GM23338 (cell line): ENCODE measurements at regions not wholly inside any gene's neighbourhood (a gene's known extent, or its start where the extent isn't known, plus 50 kb on each side); places are given as distances from the start of the nearest gene placed in this dataset.

Experiments used
- ATAC-seq: fragments of 200-7000 bp; cut with Tn5 transposase; 3 replicates; pipeline ENCODE4 v1.9.1; 2020
- DNase-seq: peaks from one replicate; pipeline ENCODE4 v3.0.0-alpha.2; 2015; ENCODE audit warnings: low spot score
- H2AFZ ChIP-seq: fragments of 200-600 bp; sonication (generic); 2 replicates; pipeline ENCODE4 v1.8.0; 2016; ENCODE audit warnings: antibody characterized with exemption, mild to moderate bottlenecking, moderate library complexity
- H3F3A ChIP-seq: fragments of 200-600 bp; sonication (generic); replicated peaks from 2 replicates; pipeline ENCODE4 v1.8.0; 2017; ENCODE audit warnings: antibody characterized with exemption, mixed run types, low read depth
- H3K27ac ChIP-seq: fragments of 200-600 bp; sonication (generic); 2 replicates; pipeline ENCODE4 v1.6.1; 2016; ENCODE audit warnings: low read depth
- H3K27me3 ChIP-seq: fragments of 200-600 bp; sonication (generic); 2 replicates; pipeline ENCODE4 v1.8.0; 2016; ENCODE audit warnings: mild to moderate bottlenecking, mixed run types, moderate library complexity; ENCODE audit not compliant: insufficient read depth
- H3K36me3 ChIP-seq: fragments of 200-600 bp; sonication (generic); 2 replicates; pipeline ENCODE4 v1.8.0; 2016; ENCODE audit warnings: mild to moderate bottlenecking; ENCODE audit not compliant: insufficient read depth
- H3K4me1 ChIP-seq: fragments of 200-600 bp; sonication (generic); 2 replicates; pipeline ENCODE4 v1.8.0; 2016; ENCODE audit warnings: mild to moderate bottlenecking, moderate library complexity; ENCODE audit not compliant: insufficient read depth
- H3K4me2 ChIP-seq: fragments of 200-600 bp; sonication (generic); 2 replicates; pipeline ENCODE4 v1.7.1; 2017; ENCODE audit warnings: mixed run types
- H3K4me3 ChIP-seq: fragments of 200-600 bp; sonication (generic); 2 replicates; pipeline ENCODE4 v1.6.1; 2016; ENCODE audit warnings: mixed run types
- H3K79me2 ChIP-seq: fragments of 200-600 bp; sonication (generic); replicated peaks from 2 replicates; pipeline ENCODE4 v1.8.0; 2017; ENCODE audit warnings: mild to moderate bottlenecking; ENCODE audit not compliant: insufficient read depth
- H3K9me2 ChIP-seq: fragments of 200-600 bp; sonication (generic); 2 replicates; pipeline ENCODE4 v1.8.0; 2017; ENCODE audit not compliant: insufficient read depth
- H4K20me1 ChIP-seq: fragments of 200-600 bp; sonication (generic); replicated peaks from 2 replicates; pipeline ENCODE4 v1.8.0; 2017; ENCODE audit warnings: mild to moderate bottlenecking; ENCODE audit not compliant: insufficient read depth
- H3K27ac Mint-ChIP-seq: 2 replicates; pipeline ENCODE4 v1.8.0; 2020; ENCODE audit warnings: inconsistent platforms, mild to moderate bottlenecking, moderate library complexity, mixed read lengths
- H3K27me3 Mint-ChIP-seq: 3 replicates; pipeline ENCODE4 v1.8.0; 2022; ENCODE audit warnings: low read depth, mild to moderate bottlenecking, moderate library complexity, mixed read lengths, inconsistent platforms; ENCODE audit not compliant: insufficient read depth, poor library complexity
- H3K36me3 Mint-ChIP-seq: 3 replicates; pipeline ENCODE4 v1.8.0; 2021; ENCODE audit warnings: low read depth, mild to moderate bottlenecking, inconsistent platforms, moderate library complexity, mixed read lengths
- H3K4me1 Mint-ChIP-seq: 3 replicates; pipeline ENCODE4 v1.8.0; 2020; ENCODE audit warnings: mild to moderate bottlenecking, inconsistent platforms, mixed read lengths
- H3K4me3 Mint-ChIP-seq: 3 replicates; pipeline ENCODE4 v1.8.0; 2021; ENCODE audit warnings: moderate library complexity, mild to moderate bottlenecking, inconsistent platforms, mixed read lengths
- H3K9me3 Mint-ChIP-seq: 3 replicates; pipeline ENCODE4 v1.8.0; 2020; ENCODE audit warnings: moderate library complexity, mild to moderate bottlenecking, inconsistent platforms, mixed read lengths
- CREB1 ChIP-seq: fragments of 250-450 bp; sonication (Bioruptor Pico); IDR thresholded peaks from 2 replicates; pipeline ENCODE4 v1.5.0; 2020; ENCODE audit warnings: low read depth, mild to moderate bottlenecking, moderate library complexity
- ETS1 ChIP-seq: IDR thresholded peaks from 2 replicates; pipeline ENCODE4 v1.6.1; 2016; ENCODE audit warnings: antibody characterized with exemption
- EZH2phosphoT487 ChIP-seq: fragments of 200-600 bp; sonication (generic); IDR thresholded peaks from one replicate; pipeline ENCODE4 v1.8.1; 2018; ENCODE audit warnings: antibody characterized with exemption; ENCODE audit not compliant: unreplicated experiment
- JUNB ChIP-seq: IDR thresholded peaks from one replicate; pipeline ENCODE4 v1.6.1; 2016; ENCODE audit warnings: antibody characterized with exemption; ENCODE audit not compliant: unreplicated experiment
- NANOG ChIP-seq: IDR thresholded peaks from 2 replicates; pipeline ENCODE4 v1.6.1; 2016; ENCODE audit warnings: antibody characterized with exemption, borderline replicate concordance
- POLR2AphosphoS5 ChIP-seq: IDR thresholded peaks from 2 replicates; pipeline ENCODE4 v1.6.1; 2016; ENCODE audit warnings: antibody characterized with exemption, low read depth
- REST ChIP-seq: IDR thresholded peaks from one replicate; pipeline ENCODE4 v1.6.1; 2018; ENCODE audit warnings: antibody characterized with exemption; ENCODE audit not compliant: unreplicated experiment
- STAT1 ChIP-seq: IDR thresholded peaks from one replicate; pipeline ENCODE4 v1.6.1; 2016; ENCODE audit warnings: antibody characterized with exemption; ENCODE audit not compliant: unreplicated experiment
- ZNF114 ChIP-seq: fragments of 250-450 bp; sonication (Bioruptor Pico); IDR thresholded peaks from 2 replicates; pipeline ENCODE4 v1.5.0; 2020; ENCODE audit warnings: mild to moderate bottlenecking, moderate library complexity
- ZNF331 ChIP-seq: fragments of 250-450 bp; sonication (Bioruptor Pico); IDR thresholded peaks from 2 replicates; pipeline ENCODE4 v1.5.0; 2020; ENCODE audit warnings: low read depth, mild to moderate bottlenecking, moderate library complexity
- ZNF462 ChIP-seq: fragments of 250-450 bp; sonication (Bioruptor Pico); IDR thresholded peaks from 2 replicates; pipeline ENCODE4 v1.5.0; 2020; ENCODE audit warnings: mild to moderate bottlenecking, moderate library complexity

GRCh38 chr9:82325907-82326306 lies 337.3 kb downstream of the SPATA31D1 start:
- Histone ChIP-seq H3F3A (no peaks in the 10 kb centered on the region), H3K4me3 (no peak overlapping the region), H3K4me1 (no peaks in the 10 kb centered on the region), H2AFZ (no peak overlapping the region), H3K9me2 (peaks cover 3% of the 10 kb centered on the region; the same call in 1 of the 2 replicates), H3K36me3 (no peaks in the 10 kb centered on the region), H3K27ac (no peak overlapping the region), H3K27me3 (no peaks in the 10 kb centered on the region), H3K79me2 (no peaks in the 10 kb centered on the region), H4K20me1 (no peaks in the 10 kb centered on the region), H3K4me2 (no peak overlapping the region)
- Mint-ChIP-seq H3K27me3 (no peaks in the 10 kb centered on the region), H3K9me3 (peaks cover 22% of the 10 kb centered on the region), H3K36me3 (peaks cover 3% of the 10 kb centered on the region; the same call in 1 of the 3 replicates), H3K4me1 (no peaks in the 10 kb centered on the region), H3K4me3 (no peak overlapping the region), H3K27ac (no peak overlapping the region)
- no peak for ATAC-seq
- DNase-seq = no peak
- TF ChIP-seq ZNF331 (no peak), EZH2phosphoT487 (no peak), CREB1 (CRISPR knock-in tag) (no peak), ZNF114 (CRISPR knock-in tag) (no peak), REST (no peak), POLR2AphosphoS5 (no peak), NANOG (no peak), STAT1 (no peak), ZNF462 (CRISPR knock-in tag) (no peak), JUNB (no peak), ETS1 (no peak)
